ENCODE measurements at regions not wholly inside any gene's neighbourhood (a gene's known extent, or its start where the extent isn't known, plus 50 kb on each side); places are given as distances from the start of the nearest gene placed in this dataset.

DNA sequence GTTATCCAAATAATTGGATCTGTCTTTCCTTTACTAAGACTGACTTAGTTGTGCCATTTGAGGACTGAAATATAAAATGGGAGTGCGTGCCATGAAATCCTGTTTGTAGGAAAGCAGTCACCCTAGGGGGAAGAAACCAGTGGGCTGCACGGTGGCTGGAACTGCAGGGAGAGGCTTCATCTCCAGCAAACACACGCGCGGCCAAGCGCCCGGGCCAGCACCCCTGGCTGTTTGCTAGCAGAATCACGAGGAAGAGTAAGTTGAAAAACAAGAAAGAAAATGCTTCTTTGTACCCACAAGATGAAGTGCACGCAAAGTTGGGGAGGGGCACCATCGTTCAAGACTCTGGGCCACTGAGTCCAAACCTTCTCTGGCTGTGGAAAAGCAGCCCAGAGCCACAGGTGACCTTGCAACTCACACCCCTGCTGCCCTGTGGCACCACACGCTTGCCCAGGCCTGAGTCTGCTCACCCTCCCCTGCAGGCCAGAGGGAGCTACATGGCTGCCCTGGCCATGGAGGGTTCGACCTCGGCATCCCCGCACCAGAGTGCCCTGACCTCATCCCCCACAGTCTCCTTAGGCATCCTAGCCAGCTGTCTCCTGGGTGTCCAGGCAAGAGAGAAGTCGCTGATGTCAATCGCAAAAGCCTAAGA, 55.2 kb downstream of the IRX2 start:
- DNase-seq (ENCODE audit: low read depth in 2 of 2): no peak

DNA sequence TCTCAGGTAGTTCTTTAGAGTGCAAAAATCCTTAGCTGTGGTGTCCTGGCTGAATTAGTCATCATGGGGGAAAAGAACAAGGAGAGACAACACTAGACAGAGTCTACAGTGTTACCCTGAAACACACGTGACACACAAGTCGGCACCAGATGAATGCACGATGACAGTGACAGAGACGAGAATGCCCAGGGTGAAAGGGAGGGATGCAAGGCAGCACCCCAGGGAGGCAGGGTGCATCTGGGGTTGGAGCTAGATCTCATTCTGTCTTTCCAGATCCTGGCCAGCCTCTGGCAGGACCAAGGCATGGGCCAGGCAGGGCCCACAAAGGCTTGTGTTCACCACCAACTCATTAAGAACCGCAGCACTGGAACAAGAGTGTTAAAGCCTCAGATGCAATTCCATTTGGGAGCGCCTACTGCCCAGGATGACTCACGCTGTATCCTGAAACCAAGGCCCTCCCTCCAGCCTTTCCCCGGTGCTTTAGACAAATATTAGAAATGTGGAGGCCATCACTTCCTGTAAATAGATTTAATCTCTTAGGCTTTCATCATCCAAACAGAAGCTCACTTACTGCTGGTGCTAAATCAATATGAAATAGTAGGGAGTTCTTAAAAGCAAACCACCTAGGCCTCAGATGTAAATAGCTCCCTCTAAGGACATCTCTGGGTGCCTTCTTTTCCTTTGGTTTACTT, 56.1 kb downstream of the IRX2 start:
- no peak for DNase-seq (ENCODE audit: low read depth in 2 of 2)

DNA sequence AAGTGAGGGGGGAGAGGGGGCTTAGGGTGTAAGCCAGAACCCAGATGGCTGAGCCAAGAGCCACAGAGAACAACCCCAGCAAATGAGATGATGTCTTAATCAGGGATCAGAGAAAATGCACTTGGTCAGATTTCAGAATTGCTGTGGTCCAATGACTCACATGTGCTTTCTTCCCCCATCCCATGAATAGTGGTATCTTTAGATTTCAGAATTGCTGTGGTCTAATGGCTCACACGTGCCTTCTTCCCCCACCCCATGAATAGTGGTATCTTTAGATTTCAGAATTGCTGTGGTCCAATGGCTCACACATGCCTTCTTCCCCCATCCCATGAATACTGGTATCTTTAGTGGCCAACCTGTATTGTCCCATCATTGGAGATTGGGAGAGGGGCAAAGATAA, 59.9 kb downstream of the IRX2 start:
- DNase-seq (ENCODE audit: low read depth in 2 of 2): no peak

DNA sequence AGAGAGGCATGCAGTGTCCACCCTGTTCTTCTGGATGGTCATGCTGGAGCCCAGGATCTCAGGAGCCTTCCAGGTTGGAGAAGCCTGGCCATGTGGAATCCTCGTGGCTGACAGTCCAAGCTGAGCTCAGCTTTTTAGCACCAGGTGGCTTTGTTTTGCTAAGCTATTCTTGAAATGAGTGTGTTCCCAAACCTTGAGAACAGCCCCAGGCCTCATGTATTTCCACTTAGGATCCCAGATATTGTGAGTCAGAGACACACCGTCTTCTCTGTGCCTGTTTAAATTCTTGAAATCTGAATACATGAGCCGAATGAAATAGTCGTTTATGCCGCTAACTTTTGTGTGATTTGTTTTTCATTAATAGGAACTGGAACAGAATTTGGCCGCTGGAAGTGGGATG, 61.2 kb downstream of the IRX2 start:
- no peak for DNase-seq (ENCODE audit: low read depth in 2 of 2)

DNA sequence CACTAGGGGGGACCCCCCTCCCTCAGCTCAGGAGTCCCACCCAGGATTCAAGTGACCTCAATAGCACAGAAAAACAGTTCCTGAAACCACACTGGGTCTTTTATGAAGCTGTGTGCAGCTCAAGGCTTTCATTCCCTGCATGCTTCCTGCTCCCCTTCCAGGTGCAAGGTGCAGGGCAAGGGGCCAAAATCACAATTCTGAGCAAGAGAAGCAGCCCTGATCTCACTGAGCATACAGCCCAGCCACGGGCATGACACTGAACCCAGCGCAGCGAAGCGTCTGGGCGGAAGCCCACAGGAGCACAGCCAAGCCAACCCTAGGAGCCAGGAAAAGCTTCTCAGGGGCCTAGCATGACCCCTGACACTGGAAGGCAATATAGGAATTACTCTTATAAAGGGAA, 62.9 kb downstream of the IRX2 start:
- no peak for DNase-seq (ENCODE audit: low read depth in 2 of 2)

DNA sequence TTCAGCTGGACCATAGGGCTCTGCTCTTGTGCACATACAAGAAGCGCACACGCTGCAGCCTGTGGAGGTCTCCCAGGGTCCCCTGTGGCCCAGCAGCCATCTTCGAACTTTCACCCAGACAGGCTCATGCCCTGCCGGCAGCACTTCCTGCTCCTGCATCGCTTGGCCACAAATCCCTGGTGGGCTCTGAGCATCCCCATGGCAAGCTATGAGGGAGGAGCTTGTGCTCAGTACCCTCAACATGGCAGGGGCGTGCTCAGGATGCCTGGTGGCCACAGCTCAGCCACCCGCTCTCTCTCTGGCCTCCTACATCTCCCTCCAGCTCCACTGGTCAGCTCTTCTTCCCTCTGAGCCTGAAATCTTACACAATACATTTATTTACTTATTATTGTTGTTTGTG, 63.7 kb downstream of the IRX2 start:
- no peak for DNase-seq (ENCODE audit: low read depth in 2 of 2)

DNA sequence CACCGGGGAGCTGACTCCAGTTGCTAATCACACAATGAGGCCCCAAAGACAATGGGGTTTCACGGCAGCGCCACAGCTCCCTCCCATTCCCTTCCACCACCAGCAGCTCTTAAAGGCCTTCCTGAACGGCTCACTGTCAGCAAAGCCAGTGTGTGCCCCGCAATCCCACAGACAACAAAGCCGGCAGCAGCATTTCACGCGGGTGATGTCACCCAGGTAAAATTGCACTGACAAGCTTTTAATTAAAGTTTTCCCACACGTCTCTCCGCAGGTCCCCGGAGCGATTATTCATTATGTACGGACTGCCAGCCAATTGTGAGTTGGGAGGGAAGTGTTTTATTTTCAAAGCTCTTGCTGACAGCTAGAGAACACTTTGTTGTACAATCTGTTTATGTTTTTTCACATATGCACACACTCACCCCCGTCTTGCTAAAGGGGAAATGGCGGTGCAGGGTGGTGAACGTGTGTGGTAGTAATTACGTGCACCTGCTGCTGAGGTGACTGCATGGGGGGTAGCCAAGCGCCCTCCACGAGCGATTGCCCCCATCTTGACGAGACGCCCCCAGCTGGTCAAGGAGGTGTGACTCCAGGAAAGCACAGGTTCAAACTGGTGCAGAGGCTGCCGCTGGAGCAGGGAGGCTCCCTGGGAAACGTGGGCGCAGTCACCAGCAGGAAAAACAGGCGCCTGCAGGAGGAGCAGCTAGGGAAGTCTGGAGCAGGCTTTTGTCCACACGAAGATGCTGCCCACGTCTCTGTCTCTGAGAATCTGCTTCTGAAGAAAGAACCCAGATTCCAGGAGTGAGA, 65.0 kb downstream of the IRX2 start:
- no peak for DNase-seq (ENCODE audit: low read depth in 2 of 2)

DNA sequence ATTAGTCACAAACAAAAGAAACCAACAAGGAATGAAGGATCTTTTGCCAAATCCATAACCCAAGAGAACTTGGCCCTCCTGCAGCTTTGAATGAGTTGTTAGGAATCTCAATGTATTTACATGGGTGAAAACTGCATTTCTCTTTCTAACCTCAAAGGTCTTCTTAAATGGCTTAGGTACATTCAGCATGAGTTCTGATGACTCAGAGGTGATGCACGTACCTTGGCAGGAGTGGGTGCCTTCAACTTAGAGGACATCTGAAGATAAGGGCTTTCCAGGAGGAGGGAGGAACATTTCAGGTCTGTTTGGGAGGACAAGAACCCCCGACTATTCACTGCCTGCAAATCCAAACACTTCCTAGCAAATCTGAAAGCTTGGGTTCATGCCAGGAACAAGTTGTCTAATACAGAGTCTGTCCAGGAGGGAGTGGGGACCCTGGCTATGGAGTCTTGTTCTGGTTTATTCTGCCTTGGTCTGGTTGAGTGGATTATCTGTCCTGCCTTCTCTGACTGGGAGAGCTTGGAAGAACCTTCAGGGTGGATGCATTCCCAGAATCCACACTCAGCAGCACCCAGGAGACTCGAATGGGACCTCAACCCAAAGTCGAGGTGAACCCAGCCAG, 65.7 kb downstream of the IRX2 start:
- DNase-seq (ENCODE audit: low read depth in 2 of 2): no peak

DNA sequence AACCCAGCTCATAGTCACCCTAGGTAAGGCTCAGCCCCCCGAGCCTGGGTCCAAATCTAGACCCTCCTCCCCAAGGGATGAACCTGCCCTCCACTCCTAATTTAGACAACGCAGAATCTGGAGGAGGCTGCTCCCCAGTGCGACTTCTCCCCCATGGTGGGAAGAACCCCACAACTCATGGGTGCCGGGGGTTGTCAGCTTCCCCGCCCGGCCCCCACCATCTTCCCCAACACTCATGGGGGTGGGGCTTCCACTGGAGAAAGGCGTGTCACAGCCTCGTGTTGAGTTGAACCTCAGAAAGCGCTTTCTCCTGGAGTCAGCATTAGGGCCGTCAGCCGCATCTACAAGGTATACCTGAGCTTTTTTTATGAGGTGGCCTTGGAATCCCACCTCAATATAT, 66.9 kb downstream of the IRX2 start:
- no peak for DNase-seq (ENCODE audit: low read depth in 2 of 2)

DNA sequence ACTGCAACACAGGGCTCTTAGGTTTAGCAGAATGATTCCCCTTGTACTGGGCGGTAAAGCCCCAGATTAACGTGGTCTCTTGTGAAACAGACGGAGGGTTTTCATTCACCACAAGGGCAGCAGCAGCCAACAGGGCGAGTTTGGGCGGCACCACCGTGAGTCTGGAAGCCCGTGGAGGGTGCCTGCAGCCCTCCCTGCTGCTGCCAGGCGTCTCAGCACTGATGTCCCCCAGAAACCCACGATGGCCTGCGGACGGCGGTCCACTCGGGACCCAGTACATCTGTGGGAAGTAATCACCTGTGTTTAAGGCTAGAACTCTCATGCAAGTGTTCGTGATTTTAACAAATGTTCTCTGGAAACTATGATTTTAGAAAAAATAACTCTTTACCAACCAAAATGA, 67.8 kb downstream of the IRX2 start:
- DNase-seq (ENCODE audit: low read depth in 2 of 2): no peak

DNA sequence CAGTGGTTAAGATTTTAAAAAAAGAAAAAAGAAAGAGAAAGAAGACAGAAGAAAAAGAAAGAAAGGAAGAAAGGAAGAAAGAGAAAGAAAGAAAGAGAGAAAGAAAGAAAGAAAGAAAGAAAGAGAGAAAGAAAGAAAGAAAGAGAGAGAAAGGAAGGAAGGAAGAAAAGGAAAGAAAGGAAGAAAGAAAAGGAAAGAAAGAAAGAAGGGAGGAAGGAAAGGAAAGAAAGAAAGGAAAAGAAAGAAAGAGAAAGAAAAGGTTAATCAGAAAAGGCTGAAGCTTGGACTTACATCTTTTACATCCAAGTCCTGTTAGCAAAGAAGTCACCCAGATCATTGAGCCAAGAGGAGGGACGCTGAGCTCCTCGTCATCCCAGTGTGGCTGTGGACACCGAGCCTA, 70.0 kb downstream of the IRX2 start:
- DNase-seq (ENCODE audit: low read depth in 2 of 2): no peak

DNA sequence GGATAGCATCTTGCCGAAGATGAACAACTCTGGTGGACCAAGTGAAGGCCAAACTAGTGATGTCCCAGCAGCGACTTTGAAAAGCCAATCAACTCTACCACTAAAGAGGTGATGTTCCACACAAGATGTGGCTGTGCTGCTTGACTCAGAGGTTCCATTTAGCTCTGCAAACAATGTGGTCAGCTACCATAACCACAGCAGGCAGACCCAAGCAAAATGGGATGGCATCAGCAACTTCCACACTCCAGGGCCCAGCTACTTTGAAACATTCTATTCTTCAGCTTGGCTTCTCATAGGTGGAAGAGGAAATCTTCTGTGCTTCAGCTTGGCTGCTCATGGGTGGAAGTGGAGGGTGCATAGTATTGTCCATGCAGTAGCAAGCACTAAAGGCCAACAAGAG, 70.5 kb downstream of the IRX2 start:
- DNase-seq (ENCODE audit: low read depth in 2 of 2): no peak

DNA sequence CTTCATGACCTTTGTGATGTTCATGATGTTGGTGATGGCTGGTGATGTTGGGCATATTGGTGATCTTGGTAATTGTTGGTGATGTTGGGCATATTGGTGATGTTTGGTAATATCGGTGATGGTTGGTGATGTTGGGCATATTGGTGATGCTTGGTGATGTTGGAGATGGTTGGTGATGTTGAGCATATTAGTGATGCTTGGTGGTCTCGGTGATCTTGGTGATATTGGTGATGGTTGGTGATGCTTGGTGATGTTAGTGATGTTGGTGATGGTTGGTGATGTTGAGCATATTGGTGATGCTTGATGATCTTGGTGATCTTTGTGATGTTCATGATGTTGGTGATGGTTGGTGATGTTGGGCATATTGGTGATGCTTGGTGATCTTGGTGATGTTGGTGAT, 73.8 kb downstream of the IRX2 start:
- DNase-seq (ENCODE audit: low read depth in 2 of 2): no peak

DNA sequence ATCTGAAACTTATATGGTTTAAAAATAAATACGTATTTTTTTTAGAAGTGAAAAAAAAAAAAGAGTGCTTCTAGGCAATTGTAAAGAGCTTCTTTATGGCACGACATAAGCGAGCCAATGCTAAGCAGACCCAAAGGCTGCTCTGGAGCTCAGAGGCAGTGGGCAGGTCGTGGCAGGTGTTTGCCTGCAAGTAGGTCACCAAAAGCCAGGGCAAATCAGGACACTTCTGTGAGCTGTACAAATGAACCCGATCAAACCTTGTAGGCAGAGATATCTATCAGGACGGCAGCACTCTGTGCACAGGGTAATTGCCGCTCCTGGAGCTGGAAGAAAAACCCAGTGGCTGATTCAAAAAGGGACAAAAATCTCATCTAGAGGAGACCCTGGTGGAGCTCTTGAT, 75.9 kb downstream of the IRX2 start:
- DNase-seq (ENCODE audit: low read depth in 2 of 2): no peak

DNA sequence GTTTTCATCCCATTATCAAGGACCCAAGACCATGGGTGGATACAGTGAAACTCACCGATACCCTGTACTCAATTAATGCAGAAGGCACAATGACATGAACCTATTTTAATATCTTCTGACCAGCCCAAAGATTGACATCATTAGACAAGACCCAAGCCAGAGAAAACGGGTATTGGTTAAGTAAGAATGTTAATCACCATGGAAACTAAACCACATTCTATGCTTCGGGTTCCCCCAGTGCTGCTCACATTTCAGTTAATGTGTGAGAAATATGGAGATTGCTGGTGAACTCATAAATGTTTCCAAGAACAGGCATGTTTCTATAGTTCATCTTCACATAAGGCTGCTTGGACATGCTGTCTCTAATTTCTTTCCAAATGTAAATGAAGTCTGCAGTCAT, 77.0 kb downstream of the IRX2 start:
- no peak for DNase-seq (ENCODE audit: low read depth in 2 of 2)

DNA sequence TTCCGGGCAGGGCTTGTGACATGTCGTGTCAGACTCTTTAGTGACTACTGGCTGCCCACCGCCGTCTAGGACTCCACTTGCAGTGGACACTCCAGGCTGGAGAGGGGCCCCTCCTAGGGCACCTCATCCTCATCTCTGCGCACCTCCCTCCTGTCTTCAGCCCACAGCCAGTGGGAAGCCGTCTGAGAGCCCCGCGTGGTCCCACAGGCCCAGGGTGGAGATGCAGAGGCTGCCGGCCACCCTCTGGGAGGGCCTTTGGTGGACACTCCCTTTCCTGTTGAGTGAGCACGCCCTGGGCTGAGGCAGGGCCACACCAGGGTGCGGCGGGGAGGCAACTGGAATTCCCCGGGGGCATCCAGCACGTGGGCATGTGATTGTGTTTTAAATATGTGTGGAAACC, 80.5 kb downstream of the IRX2 start:
- DNase-seq (ENCODE audit: low read depth in 2 of 2): no peak

DNA sequence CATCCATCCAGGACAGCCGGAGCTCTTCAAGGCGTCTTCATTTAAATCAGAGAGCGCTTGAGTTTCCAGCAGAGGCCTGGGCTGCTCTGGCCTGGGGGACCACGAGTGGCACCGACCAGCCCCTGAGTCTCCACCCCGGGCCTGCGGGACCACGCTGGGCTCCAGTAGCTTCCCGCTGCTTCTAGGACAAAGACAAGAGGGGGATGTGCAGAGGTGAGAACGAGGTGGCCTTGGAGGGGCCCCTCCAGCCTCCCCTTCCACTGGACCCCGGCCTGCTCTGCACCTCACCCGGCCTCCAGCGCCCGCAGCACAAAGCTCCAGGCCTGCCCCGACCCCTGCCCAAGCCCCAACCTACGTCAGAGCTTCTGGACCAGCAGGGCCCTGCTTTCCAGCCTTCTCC, 81.6 kb downstream of the IRX2 start:
- no peak for DNase-seq (ENCODE audit: low read depth in 2 of 2)

DNA sequence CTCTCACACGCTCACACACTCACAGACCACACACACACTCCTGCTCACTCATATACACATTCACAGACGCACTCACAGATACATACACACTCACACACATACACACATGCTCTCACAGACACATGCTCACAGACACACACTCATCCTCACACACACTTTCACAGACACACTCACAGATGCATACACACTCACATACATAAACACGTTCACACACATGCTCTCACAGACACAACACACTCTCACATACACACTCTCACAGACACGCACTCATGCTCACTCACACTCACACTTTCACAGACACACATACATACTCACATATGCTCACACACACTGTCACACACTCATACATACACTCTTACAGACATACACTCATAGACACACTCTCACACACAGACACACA, 82.2 kb downstream of the IRX2 start:
- no peak for DNase-seq (ENCODE audit: low read depth in 2 of 2)

DNA sequence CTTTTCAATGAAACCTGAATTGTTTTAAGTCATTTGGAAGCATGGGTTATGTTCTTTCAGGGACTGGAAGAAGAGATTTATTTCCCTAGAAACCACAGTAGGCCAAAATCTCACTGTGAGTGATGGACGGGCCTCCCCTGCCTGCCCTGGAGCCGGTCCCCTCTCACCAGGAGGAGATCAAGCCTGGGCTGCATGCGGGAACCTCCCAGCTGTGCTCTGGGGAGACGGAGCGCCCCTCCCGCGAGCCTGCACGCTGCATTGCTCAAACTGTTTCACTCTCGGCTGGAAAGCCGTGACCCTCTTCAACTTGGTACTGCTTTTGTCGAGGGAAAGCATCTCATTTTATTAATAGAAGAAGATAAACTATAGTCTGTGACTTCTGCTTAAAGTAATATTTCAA, 85.4 kb downstream of the IRX2 start:
- no peak for DNase-seq (ENCODE audit: low read depth in 2 of 2)

DNA sequence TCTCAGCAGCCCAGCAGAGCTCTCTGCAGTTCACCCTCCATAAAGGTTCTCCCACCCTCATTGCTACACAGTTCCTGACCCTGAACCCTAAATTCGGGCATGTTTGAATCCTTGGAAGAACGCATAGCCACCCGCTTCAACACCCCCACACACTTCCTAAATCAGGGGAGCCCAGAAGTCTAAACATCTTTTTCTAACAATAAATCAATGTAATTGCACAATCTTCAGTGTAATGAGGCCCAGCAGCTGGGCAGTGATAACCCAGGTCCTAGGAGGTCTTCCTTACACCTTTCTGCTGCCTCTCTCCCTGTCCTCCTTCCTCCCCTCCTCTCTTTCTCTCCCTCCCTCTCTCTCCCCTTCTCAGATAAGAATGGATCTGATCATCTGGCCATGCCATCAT, 88.0 kb downstream of the IRX2 start:
- no peak for DNase-seq (ENCODE audit: low read depth in 2 of 2)

DNA sequence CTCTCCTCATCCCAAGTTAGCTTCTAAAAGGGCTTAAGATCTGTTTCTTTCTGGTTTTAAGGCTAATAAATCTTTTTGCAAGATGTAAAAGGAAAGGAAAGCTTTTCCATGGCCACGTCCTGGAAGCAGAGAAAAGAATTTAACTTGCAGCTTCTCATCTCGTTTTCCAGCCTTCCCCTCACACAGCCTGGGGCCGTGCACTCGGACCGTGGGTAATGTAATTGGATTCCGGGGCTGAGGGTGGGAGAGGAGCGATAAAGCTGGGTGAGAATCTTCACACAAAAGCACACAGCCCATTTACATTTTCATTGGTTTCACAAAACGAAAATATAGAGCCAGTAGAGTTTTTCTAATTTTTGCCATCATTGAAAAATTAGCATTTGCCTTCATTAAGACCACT, 91.2 kb downstream of the IRX2 start:
- DNase-seq (ENCODE audit: low read depth in 2 of 2): no peak

DNA sequence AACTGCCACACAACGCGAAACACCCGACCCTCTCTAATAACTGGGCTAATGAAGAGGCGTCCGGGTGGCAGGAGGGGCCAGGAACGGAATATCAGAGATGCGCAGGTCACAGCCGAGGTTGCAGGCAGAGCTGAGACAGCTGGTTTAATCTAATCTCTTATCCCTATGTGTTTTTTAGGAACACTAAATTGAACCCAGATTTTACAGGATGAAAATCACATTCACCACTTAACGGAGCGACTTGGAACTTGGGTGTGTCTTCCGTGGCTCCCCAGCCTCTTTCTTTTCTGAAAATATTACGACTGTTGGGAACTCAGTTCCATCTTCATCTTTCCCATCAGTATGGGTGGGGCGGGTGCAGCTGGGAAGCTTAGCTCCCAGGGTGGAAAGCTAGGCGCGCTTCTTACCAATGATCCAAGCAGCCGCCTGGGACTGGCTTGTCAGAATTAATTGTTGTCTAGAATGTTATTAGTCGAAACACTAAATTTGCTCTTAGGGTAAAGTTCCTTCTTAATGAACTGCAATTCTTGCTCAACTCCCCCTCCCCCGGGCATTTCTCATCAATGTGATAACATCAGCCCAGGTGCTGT, 92.5 kb downstream of the IRX2 start:
- DNase-seq (ENCODE audit: low read depth in 2 of 2): no peak
